Breast epithelium (tissue), 4 donors: ENCODE measurements at regions not wholly inside any gene's neighbourhood (a gene's known extent, or its start where the extent isn't known, plus 50 kb on each side); places are given as distances from the start of the nearest gene placed in this dataset.

Experiments
- DNase-seq, 2 donors: peaks; one replicate each; pipeline ENCODE4 v3.0.0-alpha.2; 2019; ENCODE audit warnings: low spot score in 2 of 2
- H3K27ac ChIP-seq, 2 donors: fragments of 200-600 bp; sonication (generic) in 1 of 2; one replicate each; pipeline ENCODE4 v1.5.1; 2016 to 2019; ENCODE audit warnings: mild to moderate bottlenecking in 1 of 2
- H3K27me3 ChIP-seq, 2 donors: fragments of 200-600 bp; sonication (generic) in 1 of 2; one replicate each; pipeline versions ENCODE4 v1.5.1 to v1.6.0; 2017 to 2019; ENCODE audit warnings: control low read depth in 1 of 2, mild to moderate bottlenecking in 1 of 2
- H3K36me3 ChIP-seq: fragments of 200-600 bp; one replicate; pipeline ENCODE4 v1.5.1; 2019
- H3K4me1 ChIP-seq, 2 donors: fragments of 200-600 bp; sonication (generic); one replicate each; pipeline ENCODE4 v1.5.1; 2016 to 2019; ENCODE audit warnings: control low read depth in 1 of 2
- H3K4me3 ChIP-seq, 3 donors: fragments of 200-600 bp; sonication (generic); 1 replicate in 2 of 3; 2 replicates in 1 of 3; pipeline ENCODE4 v1.5.1; 2016 to 2019; ENCODE audit warnings: mild to moderate bottlenecking in 3 of 3, moderate library complexity in 2 of 3
- H3K9me3 ChIP-seq, 2 donors: fragments of 200-600 bp; sonication (generic) in 1 of 2; one replicate each; pipeline ENCODE4 v1.5.1; 2016 to 2019; ENCODE audit warnings: control low read depth in 1 of 2
- CTCF ChIP-seq, 3 donors: fragments of 450-650 bp; IDR thresholded peaks; one replicate each; pipeline ENCODE4 v1.5.1; 2016 to 2017; ENCODE audit warnings: antibody characterized with exemption in 3 of 3, mild to moderate bottlenecking in 3 of 3, moderate library complexity in 3 of 3
- POLR2A ChIP-seq: fragments of 450-650 bp; IDR thresholded peaks from one replicate; pipeline ENCODE4 v1.6.1; 2016; ENCODE audit warnings: antibody characterized with exemption, mild to moderate bottlenecking, moderate library complexity
- POLR2AphosphoS5 ChIP-seq, 3 donors: sonication (generic); formaldehyde crosslinking; IDR thresholded peaks; one replicate each; pipeline ENCODE4 v1.6.1; 2017; ENCODE audit warnings: antibody characterized with exemption in 3 of 3
- intact Hi-C: fragments of 100-400 bp; cut with DNase I; formaldehyde crosslinking; loops from one replicate; pipeline ENCODE4 v1.15.1; 2023; ENCODE audit warnings: low total_unique reads

GRCh38 chr2:23209059-23209458 is 175.9 kb upstream of the KLHL29 start:
- H3K4me1 ChIP-seq = no peaks in the 10 kb centered on the region
- no peaks in the 10 kb centered on the region for H3K27me3 ChIP-seq
- no peak for DNase-seq
- no peaks in the 10 kb centered on the region for H3K9me3 ChIP-seq
- intact Hi-C loops = no loop called here
- H3K4me3 ChIP-seq = no peak overlapping the region
- no peaks in the 10 kb centered on the region for H3K36me3 ChIP-seq
- TF ChIP-seq POLR2AphosphoS5 (IDR thresholded peaks at IDR 0.05) (no peak), POLR2A (no peak), CTCF (IDR thresholded peaks at IDR 0.05) (no peak)
- H3K27ac ChIP-seq = no peak overlapping the region

- Histone ChIP-seq H3K36me3 (no peaks in the 10 kb centered on the region), H3K4me3 (no peak overlapping the region), H3K4me1 (no peaks in the 10 kb centered on the region), H3K9me3 (no peaks in the 10 kb centered on the region), H3K27ac (no peak overlapping the region), H3K27me3 (no peaks in the 10 kb centered on the region)
- TF ChIP-seq POLR2A (no peak), CTCF (IDR thresholded peaks at IDR 0.05) (no peak)
- no peak for DNase-seq
- intact Hi-C loops = no loop called here
These were observed 172.9 kb upstream of the KLHL29 start for GRCh38 chr2:23211987-23212583.

GRCh38 chr2:23213196-23213595 is 171.8 kb upstream of the KLHL29 start:
- no peaks in the 10 kb centered on the region for H3K4me1 ChIP-seq
- TF ChIP-seq POLR2A (no peak), POLR2AphosphoS5 (IDR thresholded peaks at IDR 0.05) (no peak), CTCF (IDR thresholded peaks at IDR 0.05) (no peak)
- no peaks in the 10 kb centered on the region for H3K9me3 ChIP-seq
- no peak overlapping the region for H3K4me3 ChIP-seq
- H3K27ac ChIP-seq = no peak overlapping the region
- no peak for DNase-seq
- no peaks in the 10 kb centered on the region for H3K27me3 ChIP-seq
- no peaks in the 10 kb centered on the region for H3K36me3 ChIP-seq
- intact Hi-C loops = no loop called here

GRCh38 chr2:23215016-23215415 is 170.0 kb upstream of the KLHL29 start:
- TF ChIP-seq POLR2A (no peak), CTCF (IDR thresholded peaks at IDR 0.05) (no peak), POLR2AphosphoS5 (IDR thresholded peaks at IDR 0.05) (no peak)
- H3K4me1 ChIP-seq = no peaks in the 10 kb centered on the region
- intact Hi-C loops = no loop called here

GRCh38 chr2:23219666-23220065 is 165.3 kb upstream of the KLHL29 start:
- no peak overlapping the region for H3K4me3 ChIP-seq
- TF ChIP-seq CTCF (IDR thresholded peaks at IDR 0.05) = no peak
- no peak for TF ChIP-seq POLR2A
- no peak for TF ChIP-seq POLR2AphosphoS5 (IDR thresholded peaks at IDR 0.05)
- H3K36me3 ChIP-seq = no peaks in the 10 kb centered on the region
- no peaks in the 10 kb centered on the region for H3K4me1 ChIP-seq
- no peak overlapping the region for H3K27ac ChIP-seq
- H3K9me3 ChIP-seq = no peaks in the 10 kb centered on the region
- H3K27me3 ChIP-seq = no peaks in the 10 kb centered on the region
- intact Hi-C loops = no loop called here
- no peak for DNase-seq

More at GRCh38 chr2:23215016-23215415, 170.0 kb upstream of the KLHL29 start:
- DNase-seq = no peak
- no peak overlapping the region for H3K4me3 ChIP-seq
- H3K36me3 ChIP-seq = no peaks in the 10 kb centered on the region
- H3K27ac ChIP-seq = no peak overlapping the region
- H3K9me3 ChIP-seq = no peaks in the 10 kb centered on the region
- no peaks in the 10 kb centered on the region for H3K27me3 ChIP-seq
